B cell (primary cell): ENCODE measurements at regions not wholly inside any gene's neighbourhood (a gene's known extent, or its start where the extent isn't known, plus 50 kb on each side); places are given as distances from the start of the nearest gene placed in this dataset.

ENCODE experiments used
- CTCF ChIP-seq: fragments of 200-600 bp; IDR thresholded peaks from one replicate; pipeline ENCODE4 v1.8.0; 2022; ENCODE audit warnings: antibody characterized with exemption, mild to moderate bottlenecking
- EZH2 ChIP-seq: IDR thresholded peaks from 2 replicates; pipeline ENCODE4 v1.6.1; 2012; ENCODE audit warnings: borderline replicate concordance, low read depth, mild to moderate bottlenecking, moderate library complexity, low read length; ENCODE audit not compliant: insufficient read depth, poor library complexity, severe bottlenecking

GRCh38 chr17:53016085-53016484 is 806.6 kb upstream of the KIF2B start:
- no peak for TF ChIP-seq EZH2
- no peak for TF ChIP-seq CTCF
